Activated naive CD8-positive, alpha-beta T cell treated with anti-CD3 and anti-CD28 coated beads, Interleukin-2, amount 50 U/mL, for 16 hours (primary cell): ENCODE measurements at regions not wholly inside any gene's neighbourhood (a gene's known extent, or its start where the extent isn't known, plus 50 kb on each side); places are given as distances from the start of the nearest gene placed in this dataset.
"Not testable (repeated sequence)": the region's sequence is repeated elsewhere in the genome, so short reads cannot be mapped to it uniquely, and the experiment has no call there.

Experiments
- DNase-seq: peaks from one replicate; pipeline ENCODE4 v3.0.0-alpha.2; 2020; ENCODE audit warnings: low read depth, low spot score

- DNase-seq, result no peak
Observed at GRCh38 chr5:68657055-68657961, 436.5 kb upstream of the SLC30A5 start.

GRCh38 chr5:68658810-68659372, 434.9 kb upstream of the SLC30A5 start:
- DNase-seq, result no peak

- DNase-seq, result no peak
Observed at GRCh38 chr5:68659881-68660280, 433.9 kb upstream of the SLC30A5 start.

GRCh38 chr5:68661237-68661636, 432.6 kb upstream of the SLC30A5 start:
- DNase-seq, result no peak

GRCh38 chr5:68662804-68663307, 431.0 kb upstream of the SLC30A5 start:
- DNase-seq, result no peak

- DNase-seq, result no peak
Observed at GRCh38 chr5:68669864-68670575, 423.8 kb upstream of the SLC30A5 start.

- no peak for DNase-seq
Observed at GRCh38 chr5:68673106-68673822, 420.6 kb upstream of the SLC30A5 start.

- DNase-seq, result no peak
Observed at GRCh38 chr5:68673823-68674180, 420.0 kb upstream of the SLC30A5 start.

- no peak for DNase-seq
Observed at GRCh38 chr5:68679041-68679440, 414.8 kb upstream of the SLC30A5 start.

GRCh38 chr5:68680366-68680765, 413.4 kb upstream of the SLC30A5 start:
- no peak for DNase-seq

- no peak for DNase-seq
Observed at GRCh38 chr5:68681929-68682328, 411.9 kb upstream of the SLC30A5 start.

- DNase-seq, result no peak
Observed at GRCh38 chr5:68682400-68683160, 411.2 kb upstream of the SLC30A5 start.

GRCh38 chr5:68683632-68684036, 410.2 kb upstream of the SLC30A5 start:
- DNase-seq, result no peak

GRCh38 chr5:68685863-68686262, 408.0 kb upstream of the SLC30A5 start:
- no peak for DNase-seq

- no peak for DNase-seq
Observed at GRCh38 chr5:68688547-68688946, 405.3 kb upstream of the SLC30A5 start.

- no peak for DNase-seq
Observed at GRCh38 chr5:68689010-68689409, 404.8 kb upstream of the SLC30A5 start.

GRCh38 chr5:68691874-68692273, 401.9 kb upstream of the SLC30A5 start:
- not testable (repeated sequence) for DNase-seq

GRCh38 chr5:68698025-68698940, 395.5 kb upstream of the SLC30A5 start:
- DNase-seq, result no peak

GRCh38 chr5:68699966-68700365, 393.8 kb upstream of the SLC30A5 start:
- DNase-seq, result no peak

- no peak for DNase-seq
Observed at GRCh38 chr5:68707575-68707974, 386.2 kb upstream of the SLC30A5 start.
